ENCODE measurements at regions not wholly inside any gene's neighbourhood (a gene's known extent, or its start where the extent isn't known, plus 50 kb on each side); places are given as distances from the start of the nearest gene placed in this dataset.

DNA sequence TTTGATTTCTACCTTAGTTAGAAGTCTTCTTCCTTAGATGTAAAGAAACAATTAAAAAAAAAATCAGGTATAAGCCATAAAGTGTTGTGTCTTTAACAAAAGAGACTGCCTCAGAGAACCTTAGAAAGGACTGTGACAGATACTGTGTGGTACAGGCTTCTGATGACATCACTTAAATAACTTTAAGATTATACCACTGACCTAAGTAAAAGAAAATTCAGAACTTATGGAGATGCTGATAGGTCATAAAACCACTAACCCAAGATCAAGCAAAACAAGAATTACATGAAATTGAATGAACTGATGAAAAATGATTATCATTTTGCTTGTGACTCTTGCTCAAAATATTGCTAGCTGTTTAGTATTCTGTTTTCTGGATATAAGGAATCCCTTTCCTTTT lies 220.8 kb downstream of the NRIP1 start:
- no peak for DNase-seq (ENCODE audit: low read depth)
- Histone ChIP-seq H3K36me3 (ENCODE audit: control insufficient read depth, insufficient read depth, low read length) (no peaks in the 10 kb centered on the region), H3K4me3 (ENCODE audit: low read depth, low read length) (no peak overlapping the region), H3K27me3 (ENCODE audit: control insufficient read depth, insufficient read depth, low read length) (no peaks in the 10 kb centered on the region)
- no peak for FAIRE-seq
- no peak for TF ChIP-seq CTCF (IDR thresholded peaks at IDR 0.05; ENCODE audit: insufficient read depth, low read length, severe bottlenecking)

GRCh38 chr21:14842601-14843000 lies 222.2 kb downstream of the NRIP1 start:
- no peak for TF ChIP-seq CTCF (IDR thresholded peaks at IDR 0.05; ENCODE audit: insufficient read depth, low read length, severe bottlenecking)
- DNase-seq (ENCODE audit: low read depth), result no peak
- no peak overlapping the region for H3K4me3 ChIP-seq (ENCODE audit: low read depth, low read length)
- H3K36me3 ChIP-seq (ENCODE audit: control insufficient read depth, insufficient read depth, low read length), result no peaks in the 10 kb centered on the region
- FAIRE-seq, result no peak
- no peaks in the 10 kb centered on the region for H3K27me3 ChIP-seq (ENCODE audit: control insufficient read depth, insufficient read depth, low read length)

GRCh38 chr21:14841511-14842472 lies 223.0 kb downstream of the NRIP1 start:
- no peaks in the 10 kb centered on the region for H3K27me3 ChIP-seq (ENCODE audit: control insufficient read depth, insufficient read depth, low read length)
- no peak for DNase-seq (ENCODE audit: low read depth)
- H3K4me3 ChIP-seq (ENCODE audit: low read depth, low read length), result no peak overlapping the region
- no peak for TF ChIP-seq CTCF (IDR thresholded peaks at IDR 0.05; ENCODE audit: insufficient read depth, low read length, severe bottlenecking)
- H3K36me3 ChIP-seq (ENCODE audit: control insufficient read depth, insufficient read depth, low read length), result no peaks in the 10 kb centered on the region
- FAIRE-seq, result no peak

GRCh38 chr21:14838400-14838799 lies 226.4 kb downstream of the NRIP1 start:
- no peak overlapping the region for H3K4me3 ChIP-seq (ENCODE audit: low read depth, low read length)
- FAIRE-seq (no peak), DNase-seq (ENCODE audit: low read depth) (no peak)
- H3K36me3 ChIP-seq (ENCODE audit: control insufficient read depth, insufficient read depth, low read length), result no peaks in the 10 kb centered on the region
- no peaks in the 10 kb centered on the region for H3K27me3 ChIP-seq (ENCODE audit: control insufficient read depth, insufficient read depth, low read length)
- no peak for TF ChIP-seq CTCF (IDR thresholded peaks at IDR 0.05; ENCODE audit: insufficient read depth, low read length, severe bottlenecking)

DNA sequence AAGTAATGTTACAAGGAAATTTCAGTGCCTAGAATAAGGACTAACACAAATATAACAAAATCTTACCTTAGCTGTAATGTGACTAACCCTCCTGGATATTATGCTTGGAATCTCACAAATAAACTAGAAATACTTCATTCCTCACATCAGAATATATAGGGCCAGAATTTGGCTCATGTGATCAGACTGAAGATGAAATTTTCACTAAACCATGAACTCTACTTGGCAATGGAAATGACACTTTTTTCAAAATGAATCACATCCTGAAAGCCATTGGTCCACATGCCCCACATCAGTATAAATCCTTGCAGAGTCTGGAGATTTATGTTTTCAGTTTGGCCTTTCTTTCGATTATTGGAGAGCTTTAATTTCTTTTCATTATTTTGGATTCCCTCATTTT lies 227.8 kb downstream of the NRIP1 start:
- TF ChIP-seq CTCF (IDR thresholded peaks at IDR 0.05; ENCODE audit: insufficient read depth, low read length, severe bottlenecking), result no peak
- Histone ChIP-seq H3K4me3 (ENCODE audit: low read depth, low read length) (no peak overlapping the region), H3K27me3 (ENCODE audit: control insufficient read depth, insufficient read depth, low read length) (no peaks in the 10 kb centered on the region), H3K36me3 (ENCODE audit: control insufficient read depth, insufficient read depth, low read length) (no peaks in the 10 kb centered on the region)
- DNase-seq (ENCODE audit: low read depth) (no peak), FAIRE-seq (no peak)
